H1 (cell line): ENCODE measurements at regions not wholly inside any gene's neighbourhood (a gene's known extent, or its start where the extent isn't known, plus 50 kb on each side); places are given as distances from the start of the nearest gene placed in this dataset.

ENCODE experiments used
- CTCF ChIA-PET: fragments of 300-600 bp; sonication (Branson Sonifier 250); formaldehyde crosslinking; loops from one replicate; lab custom pipeline; 2021; ENCODE audit not compliant: partially characterized antibody; lab: Charles Lee
- POLR2A ChIA-PET: fragments of 300-600 bp; sonication (Branson Sonifier 250); formaldehyde crosslinking; loops from one replicate; lab custom pipeline; 2021; ENCODE audit warnings: inconsistent platforms; ENCODE audit not compliant: partially characterized antibody; lab: Charles Lee
- DNase-seq, 2 experiments: peaks; one replicate each; pipeline versions ENCODE4 v3.0.0 to v3.0.0-alpha.2; 2010 to 2022; ENCODE audit warnings: low spot score in 2 of 2, low read depth in 1 of 2, mixed read lengths in 1 of 2
- FAIRE-seq: peaks from 2 replicates; lab custom pipeline; 2011; peaks lifted over from hg19 to GRCh38; lab: Jason Lieb, UNC
- H2AFZ ChIP-seq: 2 replicates; pipeline ENCODE4 v1.8.1; 2012; ENCODE audit warnings: low read length, inconsistent platforms
- H2AK5ac ChIP-seq: 2 replicates; pipeline ENCODE4 v1.6.1; 2013; ENCODE audit warnings: low read depth, low read length
- H2BK120ac ChIP-seq: replicated peaks from 2 replicates; pipeline ENCODE3; 2013; ENCODE audit warnings: low read depth, low read length, inconsistent platforms
- H2BK12ac ChIP-seq: 2 replicates; pipeline ENCODE4 v1.6.1; 2013; ENCODE audit warnings: low read depth, low read length
- H2BK15ac ChIP-seq: 2 replicates; pipeline ENCODE4 v1.6.1; 2013; ENCODE audit warnings: low read length
- H2BK20ac ChIP-seq: 2 replicates; pipeline ENCODE4 v1.6.1; 2013; ENCODE audit warnings: low read length
- H2BK5ac ChIP-seq: 2 replicates; pipeline ENCODE4 v1.6.1; 2013; ENCODE audit warnings: low read depth, low read length
- H3K14ac ChIP-seq: 2 replicates; pipeline ENCODE4 v1.6.1; 2013; ENCODE audit warnings: inconsistent platforms; ENCODE audit not compliant: insufficient read length
- H3K18ac ChIP-seq: 2 replicates; pipeline ENCODE4 v1.6.1; 2013; ENCODE audit warnings: low read length; ENCODE audit errors: extremely low read depth
- H3K23ac ChIP-seq: 2 replicates; pipeline ENCODE4 v1.6.1; 2013; ENCODE audit warnings: inconsistent platforms; ENCODE audit not compliant: insufficient read length
- H3K23me2 ChIP-seq: 2 replicates; pipeline ENCODE4 v1.6.1; 2013; ENCODE audit warnings: low read depth, low read length
- H3K27ac ChIP-seq: 2 replicates; pipeline ENCODE4 v1.6.1; 2011; ENCODE audit warnings: low read depth, low read length, inconsistent platforms
- H3K27me3 ChIP-seq, 4 experiments: replicated peaks in 1 of 4; 1 replicate in 1 of 4; 2 replicates in 3 of 4; pipeline versions ENCODE4 v1.6.1 to v1.8.1; 2011 to 2013; ENCODE audit warnings: low read length in 3 of 4, mild to moderate bottlenecking in 3 of 4, inconsistent platforms in 2 of 4, mixed read lengths in 2 of 4, moderate library complexity in 1 of 4; ENCODE audit not compliant: control insufficient read depth in 3 of 4, insufficient read depth in 3 of 4; ENCODE audit errors: extremely low read depth in 1 of 4
- H3K36me3 ChIP-seq, 4 experiments: 2 replicates each; pipeline versions ENCODE4 v1.6.1 to v1.8.1; 2011 to 2013; ENCODE audit warnings: mild to moderate bottlenecking in 4 of 4, low read length in 3 of 4, moderate library complexity in 2 of 4, control low read depth in 1 of 4, inconsistent platforms in 1 of 4; ENCODE audit not compliant: insufficient read depth in 4 of 4, control insufficient read depth in 2 of 4
- H3K4ac ChIP-seq: replicated peaks from 2 replicates; pipeline ENCODE3; 2013; ENCODE audit warnings: low read length, low read depth, mixed read lengths, inconsistent platforms; ENCODE audit not compliant: insufficient read length
- H3K4me1 ChIP-seq, 4 experiments: replicated peaks in 1 of 4; 1 replicate in 1 of 4; 2 replicates in 3 of 4; pipeline versions ENCODE4 v1.6.1 to v1.8.1; 2011 to 2013; ENCODE audit warnings: low read length in 3 of 4, inconsistent platforms in 2 of 4, mixed read lengths in 1 of 4; ENCODE audit not compliant: insufficient read depth in 4 of 4, control insufficient read depth in 3 of 4
- H3K4me2 ChIP-seq, 2 experiments: 2 replicates each; pipeline versions ENCODE4 v1.6.1 to v1.8.1; 2011 to 2013; ENCODE audit warnings: low read depth in 2 of 2, low read length in 2 of 2, control low read depth in 1 of 2, inconsistent platforms in 1 of 2, mild to moderate bottlenecking in 1 of 2; ENCODE audit not compliant: insufficient read depth in 1 of 2
- H3K4me3 ChIP-seq, 4 experiments: fragments of 200-600, 300-600 bp in 1 of 4; sonication (generic), shearing (Covaris generic), sonication (Bioruptor Twin) in 1 of 4; 2 replicates each; pipeline versions ENCODE4 v1.5.1 to v1.8.1; 2011 to 2016; ENCODE audit warnings: low read length in 4 of 4, low read depth in 3 of 4, control low read depth in 2 of 4, inconsistent platforms in 2 of 4, mild to moderate bottlenecking in 2 of 4, mixed read lengths in 1 of 4, moderate library complexity in 1 of 4; ENCODE audit not compliant: insufficient read depth in 2 of 4; ENCODE audit errors: extremely low read depth in 1 of 4
- H3K56ac ChIP-seq: replicated peaks from 2 replicates; pipeline ENCODE3; 2013; ENCODE audit warnings: low read depth, mild to moderate bottlenecking, mixed read lengths, low read length, inconsistent platforms; ENCODE audit not compliant: insufficient read length
- H3K79me1 ChIP-seq: 2 replicates; pipeline ENCODE4 v1.6.1; 2013; ENCODE audit warnings: low read depth, low read length, control low read depth
- H3K79me2 ChIP-seq, 2 experiments: 2 replicates each; pipeline versions ENCODE4 v1.6.1 to v1.8.1; 2012 to 2013; ENCODE audit warnings: low read length in 2 of 2, mild to moderate bottlenecking in 2 of 2, inconsistent platforms in 1 of 2; ENCODE audit not compliant: insufficient read depth in 2 of 2, control insufficient read depth in 1 of 2
- H3K9ac ChIP-seq, 4 experiments: replicated peaks in 1 of 4; 1 replicate in 1 of 4; 2 replicates in 3 of 4; pipeline versions ENCODE4 v1.6.1 to v1.8.1; 2011 to 2013; ENCODE audit warnings: low read depth in 3 of 4, low read length in 3 of 4, control low read depth in 2 of 4, mild to moderate bottlenecking in 2 of 4, moderate library complexity in 2 of 4, inconsistent platforms in 1 of 4; ENCODE audit errors: extremely low read depth in 1 of 4
- H3K9me3 ChIP-seq, 2 experiments: 2 replicates each; pipeline versions ENCODE4 v1.6.1 to v1.8.1; 2012 to 2013; ENCODE audit warnings: mild to moderate bottlenecking in 2 of 2, moderate library complexity in 2 of 2, control low read depth in 1 of 2, inconsistent platforms in 1 of 2, low read depth in 1 of 2, low read length in 1 of 2, mixed read lengths in 1 of 2; ENCODE audit not compliant: insufficient read depth in 2 of 2
- H4K20me1 ChIP-seq, 2 experiments: replicated peaks in 1 of 2; 2 replicates each; pipeline versions ENCODE3 to v1.8.1; 2011 to 2013; ENCODE audit warnings: inconsistent platforms in 2 of 2, low read length in 2 of 2, mild to moderate bottlenecking in 1 of 2; ENCODE audit not compliant: insufficient read depth in 2 of 2, control insufficient read depth in 1 of 2
- H4K5ac ChIP-seq: 2 replicates; pipeline ENCODE4 v1.6.1; 2013; ENCODE audit warnings: low read length, low read depth, mixed read lengths, inconsistent platforms; ENCODE audit not compliant: insufficient read length
- H4K8ac ChIP-seq: 2 replicates; pipeline ENCODE4 v1.8.0; 2013; ENCODE audit warnings: mild to moderate bottlenecking, moderate library complexity, low read length, inconsistent platforms; ENCODE audit not compliant: insufficient read depth; ENCODE audit errors: extremely low read depth
- H4K91ac ChIP-seq: replicated peaks from 2 replicates; pipeline ENCODE3; 2013; ENCODE audit warnings: low read length, mixed read lengths, inconsistent platforms; ENCODE audit not compliant: insufficient read length
- ATF2 ChIP-seq: IDR thresholded peaks from 2 replicates; pipeline ENCODE4 v1.6.1; 2012; ENCODE audit warnings: low read length, inconsistent platforms
- CREB1 ChIP-seq: IDR thresholded peaks from 2 replicates; pipeline ENCODE4 v1.6.1; 2012; ENCODE audit warnings: inconsistent platforms
- HDAC2 ChIP-seq, 2 experiments: fragments of 300-600 bp in 1 of 2; sonication (generic) in 1 of 2; IDR thresholded peaks; 2 replicates each; pipeline ENCODE4 v1.6.1; 2011 to 2012; ENCODE audit warnings: low read depth in 2 of 2, low read length in 2 of 2, mild to moderate bottlenecking in 2 of 2, moderate library complexity in 2 of 2, borderline replicate concordance in 1 of 2, inconsistent platforms in 1 of 2
- POU5F1 ChIP-seq: IDR thresholded peaks from 2 replicates; pipeline ENCODE4 v1.6.1; 2011; ENCODE audit warnings: low read depth, mild to moderate bottlenecking, low read length, moderate library complexity
- RAD21 ChIP-seq, 2 experiments: IDR thresholded peaks in 1 of 2; conservative IDR thresholded peaks in 1 of 2; 2 replicates each; pipeline ENCODE4 v1.6.1; 2011; ENCODE audit warnings: low read depth in 2 of 2, low read length in 2 of 2, improper control_type of control experiment in 1 of 2, inconsistent platforms in 1 of 2, mild to moderate bottlenecking in 1 of 2, moderate library complexity in 1 of 2
- RFX5 ChIP-seq: IDR thresholded peaks from 2 replicates; pipeline ENCODE4 v1.6.1; 2011; ENCODE audit warnings: low read depth, low read length, improper control_type of control experiment, borderline replicate concordance
- TAF7 ChIP-seq: optimal IDR thresholded peaks from 2 replicates; pipeline ENCODE3; 2011; ENCODE audit warnings: low read depth, mild to moderate bottlenecking, inconsistent platforms, low read length, moderate library complexity, borderline replicate concordance
- TEAD4 ChIP-seq: IDR thresholded peaks from 2 replicates; pipeline ENCODE4 v1.6.1; 2012; ENCODE audit warnings: low read depth, low read length, inconsistent platforms, mixed read lengths
- WGBS, 2 experiments: shearing (Covaris generic) in 1 of 2; methylation state at CpG; one replicate each; pipeline versions ENCODE4 v1.1.6 to v1.1.7; 2013 to 2015; ENCODE audit warnings: low lambda C conversion rate in 2 of 2, mixed read lengths in 2 of 2, inconsistent platforms in 1 of 2, low coverage in 1 of 2, missing lambda C conversion rate in 1 of 2; ENCODE audit not compliant: insufficient replicate concordance in 2 of 2, insufficient coverage in 1 of 2, insufficient read length in 1 of 2; ENCODE audit errors: extremely low coverage in 1 of 2, missing lambda C conversion rate in 1 of 2; 5-methylcytosine and 5-hydroxymethylcytosine counted together
- TF ChIP-seq, protein P1 (sequence below): IDR thresholded peaks from 2 replicates; pipeline ENCODE4 v1.6.1; 2011; ENCODE audit warnings: low read depth, mild to moderate bottlenecking, low read length; ENCODE audit not compliant: insufficient read depth
- TF ChIP-seq, protein P2 (sequence below): IDR thresholded peaks from 2 replicates; pipeline ENCODE4 v1.6.1; 2012; ENCODE audit warnings: inconsistent platforms

DNA sequence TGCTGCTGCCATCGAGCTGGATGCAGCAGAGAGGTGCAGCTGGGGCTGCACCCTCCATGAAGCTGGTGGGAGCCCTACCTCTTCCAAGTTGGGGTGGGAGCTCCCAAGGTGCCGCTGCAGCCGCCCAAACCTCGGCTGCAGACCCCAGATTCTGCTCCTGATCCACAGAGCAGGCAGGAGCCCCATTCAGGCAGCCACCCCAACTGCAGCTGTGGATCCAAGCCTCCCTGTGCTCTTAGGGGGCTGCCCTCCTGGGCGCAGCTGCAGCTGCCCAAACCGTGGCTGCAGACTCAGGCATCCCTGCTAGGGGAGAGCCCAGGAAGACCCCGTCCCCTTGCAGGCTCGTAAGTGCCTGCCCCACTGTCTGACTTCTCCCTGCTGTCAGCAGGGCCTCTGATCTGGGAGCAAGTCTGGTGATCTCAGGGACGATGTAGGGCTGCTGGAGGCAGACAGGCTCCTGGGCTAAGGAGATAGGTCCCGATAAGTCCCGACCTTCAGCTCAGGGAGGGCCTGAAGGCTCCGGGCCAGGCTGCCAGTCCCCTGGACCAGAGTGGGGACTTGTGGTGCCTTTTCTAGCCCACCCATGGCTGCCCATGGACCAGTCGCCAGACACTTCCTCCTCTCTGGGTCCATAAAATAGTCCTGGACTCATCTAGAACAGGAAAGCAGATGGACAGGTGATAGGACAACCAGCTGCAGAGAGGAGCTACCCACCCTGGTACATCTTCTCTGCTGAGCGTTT is 767.1 kb upstream of the CDH7 start:
- WGBS, 2 experiments: 96% methylated on average over 14 of the region's 14 CpGs; no CpG with 5 or more reads in 1 of the 2 experiments

More for the DNA sequence above, 767.1 kb upstream of the CDH7 start:
- H3K9me3 ChIP-seq: peaks cover 0 to 6% of the 10 kb centered on the region in 2 experiments; a peak in 1 of 4 replicates
- no peak for TF ChIP-seq HDAC2 (IDR thresholded peaks at IDR 0.05; ENCODE audit: borderline replicate concordance in 1 of 2, low read depth in 2 of 2, low read length in 2 of 2)
- no peak for TF ChIP-seq TAF7
- no peak for TF ChIP-seq RAD21 (IDR thresholded peaks at IDR 0.05 in 1 of 2, conservative IDR thresholded peaks at IDR 0.05 in 1 of 2; ENCODE audit: low read depth in 2 of 2, low read length in 2 of 2)
- TF ChIP-seq CREB1: no peak
- TF ChIP-seq, protein P1, sequence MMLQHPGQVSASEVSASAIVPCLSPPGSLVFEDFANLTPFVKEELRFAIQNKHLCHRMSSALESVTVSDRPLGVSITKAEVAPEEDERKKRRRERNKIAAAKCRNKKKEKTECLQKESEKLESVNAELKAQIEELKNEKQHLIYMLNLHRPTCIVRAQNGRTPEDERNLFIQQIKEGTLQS: no peak
- TF ChIP-seq ATF2: no peak
- TF ChIP-seq, protein P2, sequence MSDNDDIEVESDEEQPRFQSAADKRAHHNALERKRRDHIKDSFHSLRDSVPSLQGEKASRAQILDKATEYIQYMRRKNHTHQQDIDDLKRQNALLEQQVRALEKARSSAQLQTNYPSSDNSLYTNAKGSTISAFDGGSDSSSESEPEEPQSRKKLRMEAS: no peak
- TF ChIP-seq TEAD4: no peak
- no peak for TF ChIP-seq POU5F1
- no peak for TF ChIP-seq RFX5
- FAIRE-seq (no peak), DNase-seq (no peak)
- H2BK120ac ChIP-seq: no peak overlapping the region
- no peak overlapping the region for H4K5ac ChIP-seq
- H3K4me3 ChIP-seq: no peak overlapping the region
- H3K56ac ChIP-seq: no peak overlapping the region
- H3K18ac ChIP-seq: no peak overlapping the region
- no peak overlapping the region for H2BK5ac ChIP-seq
- H2BK12ac ChIP-seq: no peak overlapping the region
- no peaks in the 10 kb centered on the region for H3K36me3 ChIP-seq
- H3K9ac ChIP-seq: no peak overlapping the region
- H4K20me1 ChIP-seq: no peaks in the 10 kb centered on the region
- H3K4me2 ChIP-seq: no peak overlapping the region
- H3K27ac ChIP-seq: no peak overlapping the region
- ChIA-PET CTCF (interaction anchor here (0.5 to 0.6 kb wide), 2 partner anchors 258 to 295 kb away, joined by 3 read pairs; no protein-coding TSS in a partner anchor), POLR2A (no interaction called here)
- H3K79me2 ChIP-seq: no peaks in the 10 kb centered on the region
- no peak overlapping the region for H2AK5ac ChIP-seq
- H2BK15ac ChIP-seq: no peak overlapping the region
- H2BK20ac ChIP-seq: no peak overlapping the region
- H3K23ac ChIP-seq: no peak overlapping the region
- H3K79me1 ChIP-seq: no peaks in the 10 kb centered on the region
- no peak overlapping the region for H3K14ac ChIP-seq
- no peak overlapping the region for H2AFZ ChIP-seq
- no peaks in the 10 kb centered on the region for H3K4me1 ChIP-seq
- no peak overlapping the region for H4K8ac ChIP-seq
- H3K23me2 ChIP-seq: no peaks in the 10 kb centered on the region
- H4K91ac ChIP-seq: no peak overlapping the region
- no peak overlapping the region for H3K4ac ChIP-seq
- no peaks in the 10 kb centered on the region for H3K27me3 ChIP-seq
